T-helper 2 cell treated with Interferon-gamma antibody and Interleukin-4, amounts not matched to agents 100 ng/mL and 5 ng/mL, for 36 hours (primary cell): ENCODE measurements at regions not wholly inside any gene's neighbourhood (a gene's known extent, or its start where the extent isn't known, plus 50 kb on each side); places are given as distances from the start of the nearest gene placed in this dataset.

ENCODE experiments used
- intact Hi-C: fragments of 100-400 bp; cut with micrococcal nuclease; formaldehyde crosslinking; loops from one replicate; pipeline ENCODE4 v1.15.1; 2023

- intact Hi-C loops = no loop called here
Observed at GRCh38 chr20:11234608-11235007, 560.8 kb upstream of the JAG1 start.

- intact Hi-C loops = no loop called here
Observed at GRCh38 chr20:11235058-11235457, 561.3 kb upstream of the JAG1 start.

- intact Hi-C loops = no loop called here
Observed at GRCh38 chr20:11242320-11242719, 568.5 kb upstream of the JAG1 start.

- intact Hi-C loops = no loop called here
Observed at GRCh38 chr20:11245431-11245830, 571.6 kb upstream of the JAG1 start.

GRCh38 chr20:11246251-11246775 is 572.5 kb upstream of the JAG1 start:
- intact Hi-C loops = no loop called here

GRCh38 chr20:11247046-11248010 is 573.5 kb upstream of the JAG1 start:
- intact Hi-C loops = no loop called here

GRCh38 chr20:11248011-11248409 is 574.2 kb upstream of the JAG1 start:
- intact Hi-C loops = no loop called here

GRCh38 chr20:11248687-11249638 is 575.2 kb upstream of the JAG1 start:
- intact Hi-C loops = no loop called here

- intact Hi-C loops = no loop called here
Observed at GRCh38 chr20:11249683-11250082, 575.9 kb upstream of the JAG1 start.

GRCh38 chr20:11252447-11252846 is 578.6 kb upstream of the JAG1 start:
- intact Hi-C loops = no loop called here

- intact Hi-C loops = no loop called here
Observed at GRCh38 chr20:11255455-11255854, 581.7 kb upstream of the JAG1 start.

- intact Hi-C loops = no loop called here
Observed at GRCh38 chr20:11255860-11256259, 582.1 kb upstream of the JAG1 start.

GRCh38 chr20:11260611-11261010 is 586.8 kb upstream of the JAG1 start:
- intact Hi-C loops = no loop called here

GRCh38 chr20:11261533-11262000 is 587.8 kb upstream of the JAG1 start:
- intact Hi-C loops = no loop called here

- intact Hi-C loops = no loop called here
Observed at GRCh38 chr20:11266571-11266970, 592.8 kb upstream of the JAG1 start.

GRCh38 chr20:11267131-11267761 is 593.4 kb upstream of the JAG1 start:
- intact Hi-C loops = no loop called here

GRCh38 chr20:11267762-11268335 is 594.0 kb upstream of the JAG1 start:
- intact Hi-C loops = no loop called here

GRCh38 chr20:11270566-11270965 is 596.8 kb upstream of the JAG1 start:
- intact Hi-C loops = no loop called here

- intact Hi-C loops = no loop called here
Observed at GRCh38 chr20:11271319-11271718, 597.5 kb upstream of the JAG1 start.

GRCh38 chr20:11271920-11272594 is 598.3 kb upstream of the JAG1 start:
- intact Hi-C loops = no loop called here
